Stimulated activated CD4-positive, alpha-beta T cell treated with anti-CD3 and anti-CD28 coated beads, Interleukin-2, amount 100 ng/mL, for 48 hours (primary cell): ENCODE measurements at regions not wholly inside any gene's neighbourhood (a gene's known extent, or its start where the extent isn't known, plus 50 kb on each side); places are given as distances from the start of the nearest gene placed in this dataset.
"Not testable (repeated sequence)": the region's sequence is repeated elsewhere in the genome, so short reads cannot be mapped to it uniquely, and the experiment has no call there.

Source experiments
- DNase-seq, 2 donors: peaks; one replicate each; pipeline ENCODE4 v3.0.0-alpha.2; 2020

GRCh38 chr4:10388146-10388545, 69.1 kb downstream of the ZNF518B start:
- not testable (repeated sequence) for DNase-seq

- DNase-seq = no peak
These were observed 71.2 kb downstream of the ZNF518B start for GRCh38 chr4:10385994-10386394.

GRCh38 chr4:10384974-10385373, 72.3 kb downstream of the ZNF518B start:
- DNase-seq = no peak

- DNase-seq = no peak
These were observed 73.8 kb downstream of the ZNF518B start for GRCh38 chr4:10383417-10383816.

- DNase-seq = not testable (repeated sequence)
These were observed 75.1 kb downstream of the ZNF518B start for GRCh38 chr4:10382171-10382570.

- DNase-seq = no peak
These were observed 76.1 kb downstream of the ZNF518B start for GRCh38 chr4:10381146-10381545.

GRCh38 chr4:10380735-10381134, 76.5 kb downstream of the ZNF518B start:
- no peak for DNase-seq

- DNase-seq = no peak
These were observed 85.3 kb downstream of the ZNF518B start for GRCh38 chr4:10371869-10372471.

GRCh38 chr4:10371121-10371520, 86.1 kb downstream of the ZNF518B start:
- no peak for DNase-seq

- DNase-seq = no peak
These were observed 87.7 kb downstream of the ZNF518B start for GRCh38 chr4:10369517-10369916.

- DNase-seq = no peak
These were observed 90.6 kb downstream of the ZNF518B start for GRCh38 chr4:10366628-10367027.

- DNase-seq = no peak
These were observed 93.0 kb downstream of the ZNF518B start for GRCh38 chr4:10364194-10364593.

- no peak for DNase-seq
These were observed 102.5 kb downstream of the ZNF518B start for GRCh38 chr4:10354746-10355145.

GRCh38 chr4:10354225-10354624, 103.0 kb downstream of the ZNF518B start:
- DNase-seq = no peak

- DNase-seq = no peak
These were observed 104.1 kb downstream of the ZNF518B start for GRCh38 chr4:10353110-10353509.

GRCh38 chr4:10348241-10348640, 109.0 kb downstream of the ZNF518B start:
- DNase-seq = no peak

- DNase-seq = no peak
These were observed 109.4 kb downstream of the ZNF518B start for GRCh38 chr4:10347815-10348214.

GRCh38 chr4:10347281-10347795, 109.9 kb downstream of the ZNF518B start:
- DNase-seq = no peak

- DNase-seq = no peak
These were observed 111.2 kb downstream of the ZNF518B start for GRCh38 chr4:10346023-10346422.

- no peak for DNase-seq
These were observed 111.8 kb downstream of the ZNF518B start for GRCh38 chr4:10345381-10345784.

GRCh38 chr4:10344824-10345223, 112.4 kb downstream of the ZNF518B start:
- DNase-seq = no peak

GRCh38 chr4:10343656-10344055, 113.6 kb downstream of the ZNF518B start:
- DNase-seq = no peak

GRCh38 chr4:10342866-10343265, 114.4 kb downstream of the ZNF518B start:
- no peak for DNase-seq

- DNase-seq = no peak
These were observed 120.8 kb downstream of the ZNF518B start for GRCh38 chr4:10336471-10336870.

- DNase-seq = no peak
These were observed 122.2 kb downstream of the ZNF518B start for GRCh38 chr4:10335050-10335449.
